HG03196 (cell line): ENCODE measurements at regions not wholly inside any gene's neighbourhood (a gene's known extent, or its start where the extent isn't known, plus 50 kb on each side); places are given as distances from the start of the nearest gene placed in this dataset.
A peak's percentile ranks its signal among the peaks of the same experiment; 100 is the strongest.

Experiments
- ATAC-seq: cut with Tn5 transposase; IDR thresholded peaks from one replicate; pipeline ENCODE4 v1.9.1; 2021; ENCODE audit not compliant: unreplicated experiment

GRCh38 chr7:17679458-17679857 lies 260.8 kb downstream of the SNX13 start:
- ATAC-seq = no peak

GRCh38 chr7:17680026-17680425 lies 260.3 kb downstream of the SNX13 start:
- ATAC-seq = no peak

GRCh38 chr7:17680943-17681351 lies 259.3 kb downstream of the SNX13 start:
- ATAC-seq = no peak

GRCh38 chr7:17681965-17682364 lies 258.3 kb downstream of the SNX13 start:
- ATAC-seq = no peak

- ATAC-seq = no peak
These were observed 257.7 kb downstream of the SNX13 start for GRCh38 chr7:17682586-17682985.

GRCh38 chr7:17685141-17685540 lies 255.2 kb downstream of the SNX13 start:
- ATAC-seq = no peak

- no peak for ATAC-seq
These were observed 252.9 kb downstream of the SNX13 start for GRCh38 chr7:17687361-17687760.

- ATAC-seq = no peak
These were observed 250.9 kb downstream of the SNX13 start for GRCh38 chr7:17689361-17689902.

- no peak for ATAC-seq
These were observed 250.3 kb downstream of the SNX13 start for GRCh38 chr7:17690030-17690429.

- ATAC-seq = no peak
These were observed 243.9 kb downstream of the SNX13 start for GRCh38 chr7:17696422-17696821.

- ATAC-seq = no peak
These were observed 243.0 kb downstream of the SNX13 start for GRCh38 chr7:17697128-17697881.

GRCh38 chr7:17699696-17700095 lies 240.6 kb downstream of the SNX13 start:
- no peak for ATAC-seq

- ATAC-seq = no peak
These were observed 240.2 kb downstream of the SNX13 start for GRCh38 chr7:17700138-17700537.

- ATAC-seq = no peak
These were observed 234.0 kb downstream of the SNX13 start for GRCh38 chr7:17706275-17706674.

- ATAC-seq = peak; percentile 61
These were observed 233.6 kb downstream of the SNX13 start for GRCh38 chr7:17706734-17707133.

- no peak for ATAC-seq
These were observed 231.2 kb downstream of the SNX13 start for GRCh38 chr7:17709127-17709526.

- ATAC-seq = no peak
These were observed 230.7 kb downstream of the SNX13 start for GRCh38 chr7:17709599-17709998.

- ATAC-seq = no peak
These were observed 230.0 kb downstream of the SNX13 start for GRCh38 chr7:17710312-17710711.

- no peak for ATAC-seq
These were observed 226.7 kb downstream of the SNX13 start for GRCh38 chr7:17713584-17713983.

- ATAC-seq = no peak
These were observed 223.5 kb downstream of the SNX13 start for GRCh38 chr7:17716816-17717215.

GRCh38 chr7:17719998-17720397 lies 220.3 kb downstream of the SNX13 start:
- no peak for ATAC-seq

GRCh38 chr7:17721736-17722285 lies 218.5 kb downstream of the SNX13 start:
- no peak for ATAC-seq

GRCh38 chr7:17722798-17723197 lies 217.5 kb downstream of the SNX13 start:
- no peak for ATAC-seq
